22Rv1 (cell line): ENCODE measurements at regions not wholly inside any gene's neighbourhood (a gene's known extent, or its start where the extent isn't known, plus 50 kb on each side); places are given as distances from the start of the nearest gene placed in this dataset.

Source experiments
- ZFX ChIP-seq: fragments of 450-650 bp; IDR thresholded peaks from 2 replicates; pipeline ENCODE4 v1.6.1; 2017; ENCODE audit warnings: antibody characterized with exemption, borderline replicate concordance
- TF ChIP-seq, protein P1 (sequence below): fragments of 450-650 bp; IDR thresholded peaks from 2 replicates; pipeline ENCODE4 v1.5.1; 2017; ENCODE audit warnings: mild to moderate bottlenecking

- TF ChIP-seq, protein P1, sequence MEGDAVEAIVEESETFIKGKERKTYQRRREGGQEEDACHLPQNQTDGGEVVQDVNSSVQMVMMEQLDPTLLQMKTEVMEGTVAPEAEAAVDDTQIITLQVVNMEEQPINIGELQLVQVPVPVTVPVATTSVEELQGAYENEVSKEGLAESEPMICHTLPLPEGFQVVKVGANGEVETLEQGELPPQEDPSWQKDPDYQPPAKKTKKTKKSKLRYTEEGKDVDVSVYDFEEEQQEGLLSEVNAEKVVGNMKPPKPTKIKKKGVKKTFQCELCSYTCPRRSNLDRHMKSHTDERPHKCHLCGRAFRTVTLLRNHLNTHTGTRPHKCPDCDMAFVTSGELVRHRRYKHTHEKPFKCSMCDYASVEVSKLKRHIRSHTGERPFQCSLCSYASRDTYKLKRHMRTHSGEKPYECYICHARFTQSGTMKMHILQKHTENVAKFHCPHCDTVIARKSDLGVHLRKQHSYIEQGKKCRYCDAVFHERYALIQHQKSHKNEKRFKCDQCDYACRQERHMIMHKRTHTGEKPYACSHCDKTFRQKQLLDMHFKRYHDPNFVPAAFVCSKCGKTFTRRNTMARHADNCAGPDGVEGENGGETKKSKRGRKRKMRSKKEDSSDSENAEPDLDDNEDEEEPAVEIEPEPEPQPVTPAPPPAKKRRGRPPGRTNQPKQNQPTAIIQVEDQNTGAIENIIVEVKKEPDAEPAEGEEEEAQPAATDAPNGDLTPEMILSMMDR, result no peak
- TF ChIP-seq ZFX, result no peak
These were observed 151.0 kb upstream of the B3GAT1 start for GRCh38 chr11:134562941-134563471.
